Cardiac muscle cell (in vitro differentiated cells and primary cell): ENCODE measurements at regions not wholly inside any gene's neighbourhood (a gene's known extent, or its start where the extent isn't known, plus 50 kb on each side); places are given as distances from the start of the nearest gene placed in this dataset.

Experiments used
- DNase-seq, 2 donors: peaks; one replicate each; pipeline versions ENCODE4 v3.0.0 to v3.0.0-alpha.2; 2010 to 2017; ENCODE audit warnings: low read depth in 1 of 2, low spot score in 1 of 2
- H3K27ac ChIP-seq: fragments of 200-600 bp; sonication (generic); 2 replicates; pipeline ENCODE4 v1.5.1; 2016
- H3K27me3 ChIP-seq: fragments of 200-600 bp; sonication (generic); 2 replicates; pipeline ENCODE4 v1.6.0; 2016; ENCODE audit warnings: control low read depth
- H3K36me3 ChIP-seq: fragments of 200-600 bp; sonication (generic); 2 replicates; pipeline ENCODE4 v1.5.1; 2016; ENCODE audit warnings: control low read depth
- H3K4me1 ChIP-seq: fragments of 200-600 bp; sonication (generic); 2 replicates; pipeline ENCODE4 v1.8.1; 2017; ENCODE audit warnings: low read depth, mild to moderate bottlenecking, mixed run types
- H3K4me3 ChIP-seq: fragments of 200-600 bp; sonication (generic); 2 replicates; pipeline ENCODE4 v1.5.1; 2016; ENCODE audit warnings: mild to moderate bottlenecking
- H3K9me3 ChIP-seq: fragments of 200-600 bp; sonication (generic); 2 replicates; pipeline ENCODE4 v1.5.1; 2017; ENCODE audit warnings: low read depth, mild to moderate bottlenecking, control low read depth
- CTCF ChIP-seq: IDR thresholded peaks from 2 replicates; pipeline ENCODE4 v1.5.1; 2012; ENCODE audit warnings: low read depth, mild to moderate bottlenecking, low read length

GRCh38 chr6:79394690-79395089, 142.5 kb downstream of the LCA5 start:
- no peaks in the 10 kb centered on the region for H3K27me3 ChIP-seq
- no peak for TF ChIP-seq CTCF
- no peak overlapping the region for H3K4me3 ChIP-seq
- H3K36me3 ChIP-seq = no peaks in the 10 kb centered on the region
- no peak overlapping the region for H3K27ac ChIP-seq
- H3K4me1 ChIP-seq = no peaks in the 10 kb centered on the region
- no peak for DNase-seq
- H3K9me3 ChIP-seq = no peaks in the 10 kb centered on the region

- Histone ChIP-seq H3K4me1 (no peaks in the 10 kb centered on the region), H3K9me3 (no peaks in the 10 kb centered on the region), H3K36me3 (no peaks in the 10 kb centered on the region), H3K27me3 (no peaks in the 10 kb centered on the region), H3K27ac (no peak overlapping the region), H3K4me3 (no peak overlapping the region)
- TF ChIP-seq CTCF = no peak
- DNase-seq = no peak
These were observed 145.1 kb downstream of the LCA5 start for GRCh38 chr6:79392094-79392493.

GRCh38 chr6:79391480-79391879, 145.8 kb downstream of the LCA5 start:
- Histone ChIP-seq H3K27me3 (no peaks in the 10 kb centered on the region), H3K4me3 (no peak overlapping the region), H3K27ac (no peak overlapping the region), H3K9me3 (no peaks in the 10 kb centered on the region), H3K4me1 (no peaks in the 10 kb centered on the region), H3K36me3 (no peaks in the 10 kb centered on the region)
- DNase-seq = no peak
- no peak for TF ChIP-seq CTCF

GRCh38 chr6:79385893-79386292, 151.3 kb downstream of the LCA5 start:
- H3K27ac ChIP-seq = no peak overlapping the region
- no peaks in the 10 kb centered on the region for H3K36me3 ChIP-seq
- TF ChIP-seq CTCF = no peak
- H3K4me1 ChIP-seq = no peaks in the 10 kb centered on the region
- H3K4me3 ChIP-seq = no peak overlapping the region
- no peaks in the 10 kb centered on the region for H3K27me3 ChIP-seq
- DNase-seq = peak in 1 of 2 donors; percentile 10
- H3K9me3 ChIP-seq = no peaks in the 10 kb centered on the region

- Histone ChIP-seq H3K9me3 (no peaks in the 10 kb centered on the region), H3K27me3 (no peaks in the 10 kb centered on the region), H3K27ac (no peak overlapping the region), H3K4me3 (no peak overlapping the region), H3K4me1 (no peaks in the 10 kb centered on the region), H3K36me3 (no peaks in the 10 kb centered on the region)
- TF ChIP-seq CTCF = no peak
- DNase-seq = no peak
These were observed 150.9 kb upstream of the HMGN3 start for GRCh38 chr6:79385333-79385732.

- peak in 1 of 2 donors; percentile 5 for DNase-seq
- Histone ChIP-seq H3K27me3 (no peaks in the 10 kb centered on the region), H3K27ac (peak overlapping the region; percentile 33), H3K9me3 (no peaks in the 10 kb centered on the region), H3K4me3 (no peak overlapping the region), H3K36me3 (no peaks in the 10 kb centered on the region), H3K4me1 (no peaks in the 10 kb centered on the region)
- TF ChIP-seq CTCF = no peak
These were observed 150.4 kb upstream of the HMGN3 start for GRCh38 chr6:79384845-79385244.
